ENCODE measurements at regions not wholly inside any gene's neighbourhood (a gene's known extent, or its start where the extent isn't known, plus 50 kb on each side); places are given as distances from the start of the nearest gene placed in this dataset.

DNA sequence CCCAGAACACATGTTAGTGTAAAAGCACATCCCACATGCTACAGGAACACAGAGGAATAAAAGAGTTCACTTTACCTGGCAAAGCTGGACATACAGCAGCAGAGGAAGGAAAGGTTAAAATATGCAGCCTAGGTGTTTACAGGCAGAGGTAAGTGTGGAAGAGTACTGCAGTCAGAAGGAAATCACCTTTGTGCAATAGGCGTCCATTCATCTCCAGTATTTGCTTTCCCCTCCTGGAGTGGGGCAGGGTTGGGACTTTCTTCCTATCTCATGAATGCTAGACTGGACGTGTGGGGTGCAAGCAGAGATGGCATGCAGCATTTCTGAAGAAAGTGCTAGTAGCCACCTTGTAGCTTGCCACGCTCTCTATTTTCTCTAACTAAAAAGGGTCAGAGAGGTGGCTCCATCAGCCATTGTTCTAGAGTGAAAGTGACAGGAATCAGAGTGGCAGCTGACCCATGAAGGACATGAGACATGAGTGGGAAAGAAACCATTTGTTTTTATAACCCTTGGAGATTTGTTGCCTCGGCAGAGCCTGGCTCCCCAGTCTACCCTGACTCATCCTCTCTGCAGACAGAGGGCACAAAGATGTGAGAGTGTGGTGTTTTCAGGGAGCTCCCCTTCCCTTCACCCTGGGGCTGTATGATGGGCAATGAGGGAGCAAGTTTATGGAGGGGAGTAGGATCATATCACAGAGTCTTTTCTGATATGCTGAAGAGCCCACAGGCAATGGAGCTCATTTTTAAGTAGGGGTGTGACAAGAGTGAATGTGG is 101.2 kb upstream of the SEC61G start:
- no peaks in the 10 kb centered on the region for H3K4me1 Mint-ChIP-seq
- POLR2A ChIA-PET: no interaction called here
- no peaks in the 10 kb centered on the region for H3K36me3 Mint-ChIP-seq

DNA sequence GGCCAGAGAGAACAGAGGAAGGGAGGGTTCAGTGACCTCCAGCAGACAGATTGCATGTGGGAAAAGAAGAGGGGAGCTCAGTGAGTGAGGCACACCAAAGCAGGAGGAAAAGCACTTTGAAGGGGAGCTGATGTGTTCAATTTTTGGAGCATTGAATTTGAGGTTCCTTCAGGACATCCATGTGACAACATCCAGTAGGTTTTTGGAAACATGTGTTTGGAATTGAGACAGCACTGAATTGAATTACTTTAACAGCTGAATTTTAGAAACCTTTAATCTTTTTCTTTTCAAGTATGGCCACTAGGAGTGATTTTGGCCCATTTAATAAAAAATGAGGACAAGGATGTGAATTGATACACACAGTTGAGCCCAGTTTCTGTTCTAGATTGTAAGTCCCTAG is 101.8 kb upstream of the SEC61G start:
- Mint-ChIP-seq H3K9me3 (peaks cover 2% of the 10 kb centered on the region), H3K36me3 (no peaks in the 10 kb centered on the region), H3K4me3 (no peak overlapping the region), H3K27me3 (no peaks in the 10 kb centered on the region), H3K27ac (no peak overlapping the region), H3K4me1 (no peaks in the 10 kb centered on the region)
- ATAC-seq (ENCODE audit: low read depth): no peak
- DNase-seq: no peak
- POLR2A ChIA-PET: no interaction called here

More for the DNA sequence above, 101.2 kb upstream of the SEC61G start:
- H3K9me3 Mint-ChIP-seq: peaks cover 2% of the 10 kb centered on the region
- DNase-seq (no peak), ATAC-seq (ENCODE audit: low read depth) (no peak)
- H3K27me3 Mint-ChIP-seq: no peaks in the 10 kb centered on the region
- no peak overlapping the region for H3K4me3 Mint-ChIP-seq
- no peak overlapping the region for H3K27ac Mint-ChIP-seq

DNA sequence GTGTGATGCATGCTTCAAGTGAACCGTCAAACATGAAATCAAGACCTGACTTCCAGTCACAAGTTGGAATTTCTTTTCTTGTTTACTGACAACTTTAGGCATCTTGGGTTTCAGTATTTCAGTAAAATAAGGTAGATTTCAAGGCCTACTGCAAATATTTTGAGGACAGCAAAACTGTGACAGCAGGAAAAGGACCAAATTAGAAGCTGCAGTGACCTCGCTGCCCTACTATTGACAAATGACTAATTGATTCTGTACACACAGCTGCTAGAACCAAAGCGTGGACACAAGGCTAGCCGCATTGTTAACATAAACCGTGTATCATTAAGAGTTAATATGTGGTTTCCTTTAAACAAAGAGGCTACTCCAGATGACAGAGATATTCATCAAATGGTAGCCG is 105.7 kb upstream of the SEC61G start:
- POLR2A ChIA-PET: no interaction called here
- H3K36me3 Mint-ChIP-seq: no peaks in the 10 kb centered on the region
- ATAC-seq (ENCODE audit: low read depth) (no peak), DNase-seq (no peak)
- H3K4me1 Mint-ChIP-seq: no peaks in the 10 kb centered on the region
- H3K27me3 Mint-ChIP-seq: no peaks in the 10 kb centered on the region
- H3K4me3 Mint-ChIP-seq: no peak overlapping the region
- no peak overlapping the region for H3K27ac Mint-ChIP-seq
- no peaks in the 10 kb centered on the region for H3K9me3 Mint-ChIP-seq

DNA sequence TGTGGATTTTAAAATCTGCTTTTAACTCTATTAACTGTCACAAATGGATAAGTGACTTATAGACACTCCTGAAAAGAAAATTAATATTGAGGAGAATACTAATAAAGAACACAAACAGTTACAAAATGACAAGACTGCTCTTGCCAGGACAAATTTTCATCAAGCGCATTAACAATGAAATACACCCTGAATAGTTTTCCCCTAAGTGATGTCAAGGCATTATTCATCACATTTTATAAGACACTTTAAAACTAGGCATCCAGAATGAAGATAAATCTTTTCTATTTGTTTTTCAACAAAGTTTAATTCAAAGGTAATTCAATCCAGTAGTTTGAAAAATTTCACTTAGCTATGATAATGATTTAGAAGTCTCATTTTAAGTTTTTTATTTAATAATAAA is 110.5 kb upstream of the SEC61G start:
- no peaks in the 10 kb centered on the region for H3K36me3 Mint-ChIP-seq
- POLR2A ChIA-PET: no interaction called here
- H3K9me3 Mint-ChIP-seq: no peaks in the 10 kb centered on the region
- peaks cover 2% of the 10 kb centered on the region for H3K27me3 Mint-ChIP-seq
- H3K4me1 Mint-ChIP-seq: no peaks in the 10 kb centered on the region
- no peak for ATAC-seq (ENCODE audit: low read depth)
- no peak overlapping the region for H3K4me3 Mint-ChIP-seq
- no peak overlapping the region for H3K27ac Mint-ChIP-seq
- DNase-seq: no peak

GRCh38 chr7:54874804-54875203 is 115.8 kb upstream of the SEC61G start:
- Mint-ChIP-seq H3K27me3 (peaks cover 2% of the 10 kb centered on the region), H3K36me3 (no peaks in the 10 kb centered on the region), H3K9me3 (no peaks in the 10 kb centered on the region), H3K4me3 (no peak overlapping the region), H3K27ac (no peak overlapping the region), H3K4me1 (no peaks in the 10 kb centered on the region)
- POLR2A ChIA-PET: no interaction called here
- no peak for ATAC-seq (ENCODE audit: low read depth)
- no peak for DNase-seq

- H3K27ac Mint-ChIP-seq: no peak overlapping the region
- no peak overlapping the region for H3K4me3 Mint-ChIP-seq
- no peak for ATAC-seq (ENCODE audit: low read depth)
- H3K27me3 Mint-ChIP-seq: no peaks in the 10 kb centered on the region
- POLR2A ChIA-PET: no interaction called here
- H3K4me1 Mint-ChIP-seq: no peaks in the 10 kb centered on the region
- no peaks in the 10 kb centered on the region for H3K9me3 Mint-ChIP-seq
- DNase-seq: no peak
- H3K36me3 Mint-ChIP-seq: no peaks in the 10 kb centered on the region
These were observed 118.7 kb upstream of the SEC61G start for GRCh38 chr7:54877683-54878082.

- no peak overlapping the region for H3K4me3 Mint-ChIP-seq
- no peak overlapping the region for H3K27ac Mint-ChIP-seq
- ATAC-seq (ENCODE audit: low read depth): no peak
- H3K4me1 Mint-ChIP-seq: no peaks in the 10 kb centered on the region
- no peak for DNase-seq
- H3K36me3 Mint-ChIP-seq: no peaks in the 10 kb centered on the region
- POLR2A ChIA-PET: no interaction called here
- H3K27me3 Mint-ChIP-seq: no peaks in the 10 kb centered on the region
- H3K9me3 Mint-ChIP-seq: no peaks in the 10 kb centered on the region
These were observed 119.3 kb upstream of the SEC61G start for GRCh38 chr7:54878339-54878738.

DNA sequence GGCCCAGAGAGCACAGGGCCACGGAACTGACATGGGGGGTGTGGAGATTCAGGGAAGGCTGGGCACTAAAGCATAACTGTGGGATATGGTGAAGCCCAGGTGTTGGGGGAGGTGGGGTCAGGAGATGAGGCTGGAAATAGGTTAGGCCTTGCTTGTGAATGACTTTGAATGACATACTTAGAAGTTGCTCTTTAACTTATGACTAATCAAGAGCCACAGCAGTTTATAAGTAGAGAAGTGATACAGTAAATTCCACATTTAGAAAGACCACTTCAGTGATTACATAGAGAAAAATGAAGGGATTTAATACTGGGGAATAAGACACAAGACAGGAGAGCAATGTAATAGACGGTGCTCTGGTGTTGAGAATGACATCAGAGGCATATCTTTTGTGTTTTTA is 120.8 kb upstream of the SEC61G start:
- Mint-ChIP-seq H3K9me3 (no peaks in the 10 kb centered on the region), H3K36me3 (no peaks in the 10 kb centered on the region), H3K4me1 (no peaks in the 10 kb centered on the region), H3K4me3 (no peak overlapping the region), H3K27ac (no peak overlapping the region), H3K27me3 (no peaks in the 10 kb centered on the region)
- no peak for DNase-seq
- no peak for ATAC-seq (ENCODE audit: low read depth)
- POLR2A ChIA-PET: no interaction called here

- H3K4me3 Mint-ChIP-seq: no peak overlapping the region
These were observed 121.4 kb upstream of the SEC61G start for GRCh38 chr7:54880326-54880989.

GRCh38 chr7:54881816-54882520 is 123.0 kb upstream of the SEC61G start:
- DNase-seq (no peak), ATAC-seq (ENCODE audit: low read depth) (no peak)
- Mint-ChIP-seq H3K4me1 (no peaks in the 10 kb centered on the region), H3K27me3 (peaks cover 2% of the 10 kb centered on the region), H3K27ac (no peak overlapping the region), H3K4me3 (no peak overlapping the region), H3K9me3 (no peaks in the 10 kb centered on the region), H3K36me3 (no peaks in the 10 kb centered on the region)
- POLR2A ChIA-PET: no interaction called here

More at GRCh38 chr7:54880326-54880989, 121.4 kb upstream of the SEC61G start:
- Mint-ChIP-seq H3K36me3 (no peaks in the 10 kb centered on the region), H3K27ac (no peak overlapping the region), H3K27me3 (no peaks in the 10 kb centered on the region), H3K4me1 (no peaks in the 10 kb centered on the region), H3K9me3 (no peaks in the 10 kb centered on the region)
- POLR2A ChIA-PET: no interaction called here
- DNase-seq: no peak
- no peak for ATAC-seq (ENCODE audit: low read depth)

GRCh38 chr7:54882694-54883093 is 123.7 kb upstream of the SEC61G start:
- H3K4me3 Mint-ChIP-seq: no peak overlapping the region
- no peak for DNase-seq
- ATAC-seq (ENCODE audit: low read depth): no peak
- peaks cover 2% of the 10 kb centered on the region for H3K27me3 Mint-ChIP-seq
- no peaks in the 10 kb centered on the region for H3K4me1 Mint-ChIP-seq
- H3K9me3 Mint-ChIP-seq: no peaks in the 10 kb centered on the region
- H3K36me3 Mint-ChIP-seq: no peaks in the 10 kb centered on the region
- POLR2A ChIA-PET: no interaction called here
- no peak overlapping the region for H3K27ac Mint-ChIP-seq

- Mint-ChIP-seq H3K9me3 (no peaks in the 10 kb centered on the region), H3K27ac (no peak overlapping the region), H3K4me3 (no peak overlapping the region), H3K27me3 (peaks cover 8% of the 10 kb centered on the region), H3K36me3 (no peaks in the 10 kb centered on the region), H3K4me1 (no peaks in the 10 kb centered on the region)
- ATAC-seq (ENCODE audit: low read depth) (no peak), DNase-seq (no peak)
- POLR2A ChIA-PET: no interaction called here
These were observed 124.6 kb upstream of the SEC61G start for GRCh38 chr7:54883576-54883975.

GRCh38 chr7:54885285-54885684 is 126.3 kb upstream of the SEC61G start:
- H3K4me3 Mint-ChIP-seq: no peak overlapping the region
- no peaks in the 10 kb centered on the region for H3K36me3 Mint-ChIP-seq
- no peak for ATAC-seq (ENCODE audit: low read depth)
- peaks cover 12% of the 10 kb centered on the region for H3K27me3 Mint-ChIP-seq
- H3K4me1 Mint-ChIP-seq: no peaks in the 10 kb centered on the region
- DNase-seq: no peak
- no peak overlapping the region for H3K27ac Mint-ChIP-seq
- H3K9me3 Mint-ChIP-seq: no peaks in the 10 kb centered on the region
- POLR2A ChIA-PET: no interaction called here
